H9 (cell line): ENCODE measurements at regions not wholly inside any gene's neighbourhood (a gene's known extent, or its start where the extent isn't known, plus 50 kb on each side); places are given as distances from the start of the nearest gene placed in this dataset.

Source experiments
- DNase-seq: peaks from one replicate; pipeline ENCODE4 v3.0.0-alpha.2; 2017
- H2AFZ ChIP-seq: one replicate; pipeline ENCODE4 v1.6.1; 2013; ENCODE audit warnings: mild to moderate bottlenecking, low read length, control low read depth, moderate library complexity
- H2AK5ac ChIP-seq: 2 replicates; pipeline ENCODE4 v1.6.1; 2013; ENCODE audit warnings: low read length, control low read depth, mixed read lengths; ENCODE audit not compliant: insufficient read length
- H2BK120ac ChIP-seq: one replicate; pipeline ENCODE4 v1.6.1; 2013; ENCODE audit warnings: low read depth, mild to moderate bottlenecking, low read length, control low read depth, inconsistent platforms; ENCODE audit not compliant: poor library complexity, severe bottlenecking
- H2BK12ac ChIP-seq: 2 replicates; pipeline ENCODE4 v1.6.1; 2013; ENCODE audit warnings: low read length, control low read depth, mixed read lengths, low read depth; ENCODE audit not compliant: insufficient read length
- H2BK15ac ChIP-seq: 2 replicates; pipeline ENCODE4 v1.6.1; 2013; ENCODE audit warnings: low read depth, low read length, control low read depth
- H2BK20ac ChIP-seq: one replicate; pipeline ENCODE4 v1.6.1; 2013; ENCODE audit warnings: low read depth, mild to moderate bottlenecking, low read length, control low read depth, inconsistent platforms; ENCODE audit not compliant: poor library complexity, severe bottlenecking
- H2BK5ac ChIP-seq: 2 replicates; pipeline ENCODE4 v1.6.1; 2013; ENCODE audit warnings: low read length, control low read depth, mixed read lengths; ENCODE audit not compliant: insufficient read length
- H3K14ac ChIP-seq: 2 replicates; pipeline ENCODE4 v1.6.1; 2013; ENCODE audit warnings: low read length, control low read depth; ENCODE audit not compliant: insufficient read depth
- H3K18ac ChIP-seq: 2 replicates; pipeline ENCODE4 v1.6.1; 2013; ENCODE audit warnings: low read depth, mild to moderate bottlenecking, mixed read lengths, low read length, control low read depth; ENCODE audit not compliant: insufficient read length
- H3K23ac ChIP-seq: 2 replicates; pipeline ENCODE4 v1.6.1; 2013; ENCODE audit warnings: low read length, control low read depth, mixed read lengths, low read depth; ENCODE audit not compliant: insufficient read length
- H3K23me2 ChIP-seq: 2 replicates; pipeline ENCODE4 v1.6.1; 2013; ENCODE audit warnings: low read depth, mild to moderate bottlenecking, mixed read lengths, low read length, control low read depth; ENCODE audit not compliant: insufficient read length, poor library complexity, severe bottlenecking
- H3K27ac ChIP-seq: 2 replicates; pipeline ENCODE4 v1.5.1; 2013; ENCODE audit warnings: low read length, control low read depth, mixed read lengths, low read depth; ENCODE audit not compliant: insufficient read length
- H3K27me3 ChIP-seq: 2 replicates; pipeline ENCODE4 v1.6.1; 2013; ENCODE audit warnings: low read length, control low read depth, inconsistent platforms; ENCODE audit not compliant: insufficient read depth
- H3K4ac ChIP-seq: 2 replicates; pipeline ENCODE4 v1.6.1; 2013; ENCODE audit warnings: low read depth, mild to moderate bottlenecking, control low read depth, inconsistent platforms, low read length, moderate library complexity
- H3K4me1 ChIP-seq: 2 replicates; pipeline ENCODE4 v1.6.1; 2013; ENCODE audit warnings: low read length, control low read depth, inconsistent platforms; ENCODE audit not compliant: insufficient read depth
- H3K4me2 ChIP-seq: 2 replicates; pipeline ENCODE4 v1.6.1; 2013; ENCODE audit warnings: low read length, control low read depth, mixed read lengths; ENCODE audit not compliant: insufficient read length, insufficient read depth
- H3K56ac ChIP-seq: 2 replicates; pipeline ENCODE4 v1.6.1; 2013; ENCODE audit warnings: low read depth, mild to moderate bottlenecking, mixed read lengths, low read length, control low read depth; ENCODE audit not compliant: insufficient read length
- H3K79me1 ChIP-seq: 2 replicates; pipeline ENCODE4 v1.6.1; 2013; ENCODE audit warnings: low read depth, mild to moderate bottlenecking, moderate library complexity, low read length, control low read depth, inconsistent platforms; ENCODE audit not compliant: insufficient read depth, poor library complexity, severe bottlenecking
- H3K79me2 ChIP-seq: 2 replicates; pipeline ENCODE4 v1.6.1; 2013; ENCODE audit warnings: low read length, control low read depth, inconsistent platforms; ENCODE audit not compliant: insufficient read depth
- H3K9ac ChIP-seq: 2 replicates; pipeline ENCODE4 v1.6.1; 2013; ENCODE audit warnings: low read length, control low read depth, mixed read lengths; ENCODE audit not compliant: insufficient read length; ENCODE audit errors: extremely low read depth
- H3K9me3 ChIP-seq: one replicate; pipeline ENCODE4 v1.6.1; 2013; ENCODE audit warnings: low read depth, low read length, inconsistent platforms; ENCODE audit not compliant: control insufficient read depth
- H3T11ph ChIP-seq: one replicate; pipeline ENCODE4 v1.6.1; 2013; ENCODE audit warnings: mild to moderate bottlenecking, low read length, control low read depth, inconsistent platforms
- H4K20me1 ChIP-seq: one replicate; pipeline ENCODE4 v1.6.1; 2013; ENCODE audit not compliant: control insufficient read depth, insufficient read length, insufficient read depth
- H4K5ac ChIP-seq: 2 replicates; pipeline ENCODE4 v1.6.1; 2013; ENCODE audit warnings: low read depth, mild to moderate bottlenecking, mixed read lengths, low read length, control low read depth; ENCODE audit not compliant: insufficient read length
- H4K8ac ChIP-seq: replicated peaks from 2 replicates; pipeline ENCODE4 v1.6.1; 2013; ENCODE audit warnings: low read length, control low read depth, mixed read lengths, low read depth; ENCODE audit not compliant: insufficient read length
- H4K91ac ChIP-seq: 2 replicates; pipeline ENCODE4 v1.6.1; 2013; ENCODE audit warnings: low read depth, mild to moderate bottlenecking, moderate library complexity, mixed read lengths, low read length, control low read depth; ENCODE audit not compliant: insufficient read length
- H3K27ac Mint-ChIP-seq, 3 experiments: 2 replicates in 2 of 3; 3 replicates in 1 of 3; pipeline ENCODE4 v1.8.0; 2020 to 2021; ENCODE audit warnings: mixed read lengths in 3 of 3, mild to moderate bottlenecking in 1 of 3, moderate library complexity in 1 of 3
- H3K27me3 Mint-ChIP-seq: 2 replicates; pipeline ENCODE4 v1.8.0; 2021; ENCODE audit warnings: low read depth, mild to moderate bottlenecking, moderate library complexity, mixed read lengths
- H3K36me3 Mint-ChIP-seq, 3 experiments: 2 replicates in 2 of 3; 3 replicates in 1 of 3; pipeline ENCODE4 v1.8.0; 2020 to 2021; ENCODE audit warnings: low read depth in 3 of 3, mixed read lengths in 3 of 3; ENCODE audit not compliant: insufficient read depth in 1 of 3
- H3K4me1 Mint-ChIP-seq, 2 experiments: 2 replicates each; pipeline ENCODE4 v1.8.0; 2020; ENCODE audit warnings: mixed read lengths in 2 of 2
- H3K4me3 Mint-ChIP-seq, 2 experiments: 2 replicates in 1 of 2; 3 replicates in 1 of 2; pipeline ENCODE4 v1.8.0; 2020 to 2021; ENCODE audit warnings: mild to moderate bottlenecking in 2 of 2, mixed read lengths in 2 of 2, moderate library complexity in 1 of 2
- H3K9me3 Mint-ChIP-seq, 2 experiments: 2 replicates in 1 of 2; 3 replicates in 1 of 2; pipeline ENCODE4 v1.8.0; 2020; ENCODE audit warnings: mild to moderate bottlenecking in 2 of 2, mixed read lengths in 2 of 2, moderate library complexity in 1 of 2
- WGBS: extraction: QIAGEN DNeasy Blood & Tissue Kit; methylation state at CpG from one replicate; pipeline ENCODE4 v1.1.7; 2013; ENCODE audit warnings: missing lambda C conversion rate, low lambda C conversion rate, mixed read lengths; ENCODE audit not compliant: insufficient read length; ENCODE audit errors: extremely low coverage; 5-methylcytosine and 5-hydroxymethylcytosine counted together
- TF ChIP-seq, protein P1 (sequence below): fragments of 200-600 bp; sonication (generic); conservative IDR thresholded peaks from 3 replicates; pipeline ENCODE4 v1.8.0; 2021; ENCODE audit warnings: antibody characterized with exemption, mild to moderate bottlenecking

DNA sequence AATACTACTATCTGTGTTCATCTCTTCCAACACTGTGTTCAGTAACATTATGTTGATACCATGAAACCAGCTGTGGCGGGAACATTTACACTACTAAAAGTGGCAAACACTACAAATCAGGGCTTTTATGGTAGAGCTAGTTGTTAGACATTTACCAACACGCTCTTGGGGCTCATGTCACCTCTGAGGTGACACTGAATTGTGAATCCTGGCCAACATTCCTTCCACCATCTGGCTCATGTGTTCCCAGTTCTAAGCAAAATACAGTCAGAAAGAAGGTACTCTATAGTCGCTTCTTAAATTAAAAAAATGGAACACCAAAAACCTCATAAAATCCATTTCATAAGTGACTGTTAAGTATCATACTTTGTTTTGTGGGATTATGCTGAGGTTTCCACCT is 436.6 kb downstream of the FUT8 start:
- WGBS = no CpG with 5 or more reads among the region's 3 CpGs

More for the DNA sequence above, 436.6 kb downstream of the FUT8 start:
- no peak overlapping the region for H2BK5ac ChIP-seq
- no peak overlapping the region for H3K4ac ChIP-seq
- H4K20me1 ChIP-seq = no peaks in the 10 kb centered on the region
- H3K27ac ChIP-seq = no peak overlapping the region
- no peak overlapping the region for H3T11ph ChIP-seq
- H3K4me2 ChIP-seq = no peak overlapping the region
- no peak overlapping the region for H2BK20ac ChIP-seq
- TF ChIP-seq, protein P1, sequence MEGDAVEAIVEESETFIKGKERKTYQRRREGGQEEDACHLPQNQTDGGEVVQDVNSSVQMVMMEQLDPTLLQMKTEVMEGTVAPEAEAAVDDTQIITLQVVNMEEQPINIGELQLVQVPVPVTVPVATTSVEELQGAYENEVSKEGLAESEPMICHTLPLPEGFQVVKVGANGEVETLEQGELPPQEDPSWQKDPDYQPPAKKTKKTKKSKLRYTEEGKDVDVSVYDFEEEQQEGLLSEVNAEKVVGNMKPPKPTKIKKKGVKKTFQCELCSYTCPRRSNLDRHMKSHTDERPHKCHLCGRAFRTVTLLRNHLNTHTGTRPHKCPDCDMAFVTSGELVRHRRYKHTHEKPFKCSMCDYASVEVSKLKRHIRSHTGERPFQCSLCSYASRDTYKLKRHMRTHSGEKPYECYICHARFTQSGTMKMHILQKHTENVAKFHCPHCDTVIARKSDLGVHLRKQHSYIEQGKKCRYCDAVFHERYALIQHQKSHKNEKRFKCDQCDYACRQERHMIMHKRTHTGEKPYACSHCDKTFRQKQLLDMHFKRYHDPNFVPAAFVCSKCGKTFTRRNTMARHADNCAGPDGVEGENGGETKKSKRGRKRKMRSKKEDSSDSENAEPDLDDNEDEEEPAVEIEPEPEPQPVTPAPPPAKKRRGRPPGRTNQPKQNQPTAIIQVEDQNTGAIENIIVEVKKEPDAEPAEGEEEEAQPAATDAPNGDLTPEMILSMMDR = no peak
- no peak overlapping the region for H3K56ac ChIP-seq
- H3K4me1 ChIP-seq = no peaks in the 10 kb centered on the region
- no peaks in the 10 kb centered on the region for H3K79me1 ChIP-seq
- H2AFZ ChIP-seq = no peak overlapping the region
- no peak overlapping the region for H2BK12ac ChIP-seq
- H2AK5ac ChIP-seq = no peak overlapping the region
- H3K79me2 ChIP-seq = no peaks in the 10 kb centered on the region
- Mint-ChIP-seq H3K9me3 (peaks cover 0 to 2% of the 10 kb centered on the region in 2 experiments; a peak in 3 of 5 replicates), H3K4me1 (peaks cover 14 to 18% of the 10 kb centered on the region in 2 experiments), H3K4me3 (no peak overlapping the region), H3K27me3 (no peaks in the 10 kb centered on the region), H3K27ac (no peak overlapping the region), H3K36me3 (peaks cover 0 to 3% (median 0%) of the 10 kb centered on the region in 3 experiments; a peak in 2 of 7 replicates)
- H3K9me3 ChIP-seq = no peaks in the 10 kb centered on the region
- no peaks in the 10 kb centered on the region for H3K27me3 ChIP-seq
- H3K23ac ChIP-seq = no peak overlapping the region
- no peak overlapping the region for H3K18ac ChIP-seq
- no peak overlapping the region for H4K91ac ChIP-seq
- H2BK120ac ChIP-seq = no peak overlapping the region
- DNase-seq = no peak
- no peak overlapping the region for H4K5ac ChIP-seq
- no peak overlapping the region for H3K9ac ChIP-seq
- no peak overlapping the region for H2BK15ac ChIP-seq
- H3K14ac ChIP-seq = no peak overlapping the region
- H4K8ac ChIP-seq = no peak overlapping the region
- H3K23me2 ChIP-seq = no peaks in the 10 kb centered on the region
